SK-N-SH (cell line): ENCODE measurements at regions not wholly inside any gene's neighbourhood (a gene's known extent, or its start where the extent isn't known, plus 50 kb on each side); places are given as distances from the start of the nearest gene placed in this dataset.

Experiments used
- CTCF ChIA-PET: fragments of 300-600, 350-600 bp; formaldehyde crosslinking; extraction: SDS; loops from one replicate; lab custom pipeline; 2021; lab: Yijun Ruan, JAX
- POLR2A ChIA-PET: fragments of 350-600 bp; sonication (Branson Sonifier 250); formaldehyde crosslinking; extraction: SDS; loops from one replicate; lab custom pipeline; 2020; ENCODE audit warnings: antibody characterized with exemption, inconsistent platforms; lab: Yijun Ruan, JAX
- DNase-seq: peaks from one replicate; pipeline ENCODE4 v3.0.0; 2012
- H2AFZ ChIP-seq: fragments of 200-600 bp; sonication (generic); 2 replicates; pipeline ENCODE4 v1.8.1; 2016; ENCODE audit warnings: antibody characterized with exemption, mild to moderate bottlenecking, low read depth
- H3F3A ChIP-seq: fragments of 200-600 bp; sonication (generic); replicated peaks from 2 replicates; pipeline ENCODE3; 2016; ENCODE audit warnings: antibody characterized with exemption, mild to moderate bottlenecking; ENCODE audit not compliant: insufficient read depth
- H3K27ac ChIP-seq, 2 experiments: fragments of 200-500 bp in 1 of 2; fragments of 200-600 bp in 1 of 2; sonication (Bioruptor generic) in 1 of 2; sonication (generic), shearing (Covaris generic) in 1 of 2; 2 replicates each; pipeline versions ENCODE4 v1.5.1 to v1.6.1; 2014 to 2016; ENCODE audit warnings: low read depth in 2 of 2, inconsistent platforms in 1 of 2, low read length in 1 of 2, mild to moderate bottlenecking in 1 of 2, mixed read lengths in 1 of 2
- H3K27me3 ChIP-seq: fragments of 200-600 bp; sonication (generic), shearing (Covaris generic); 2 replicates; pipeline ENCODE4 v1.6.1; 2016; ENCODE audit warnings: mixed run types; ENCODE audit not compliant: insufficient read depth
- H3K36me3 ChIP-seq, 2 experiments: fragments of 200-500 bp in 1 of 2; fragments of 200-600 bp in 1 of 2; sonication (Bioruptor generic) in 1 of 2; sonication (generic) in 1 of 2; replicated peaks in 1 of 2; 2 replicates each; pipeline versions ENCODE3 to v1.5.1; 2014 to 2016; ENCODE audit warnings: low read length in 1 of 2, mild to moderate bottlenecking in 1 of 2; ENCODE audit not compliant: insufficient read depth in 2 of 2, control insufficient read depth in 1 of 2
- H3K4me1 ChIP-seq, 2 experiments: fragments of 200-500 bp in 1 of 2; fragments of 200-600 bp in 1 of 2; sonication (Bioruptor generic) in 1 of 2; sonication (generic), shearing (Covaris generic) in 1 of 2; 2 replicates each; pipeline versions ENCODE4 v1.5.1 to v1.6.1; 2014 to 2016; ENCODE audit warnings: low read depth in 1 of 2, low read length in 1 of 2, mixed run types in 1 of 2; ENCODE audit not compliant: insufficient read depth in 2 of 2, control insufficient read depth in 1 of 2
- H3K4me2 ChIP-seq: fragments of 200-600 bp; sonication (generic), shearing (Covaris generic); 2 replicates; pipeline ENCODE4 v1.6.1; 2017; ENCODE audit warnings: mixed run types
- H3K4me3 ChIP-seq, 2 experiments: fragments of 200-500 bp in 1 of 2; fragments of 200-600 bp in 1 of 2; sonication (Bioruptor generic) in 1 of 2; sonication (generic), shearing (Covaris generic) in 1 of 2; 2 replicates each; pipeline versions ENCODE4 v1.5.1 to v1.8.1; 2014 to 2016; ENCODE audit warnings: low read depth in 2 of 2, inconsistent platforms in 1 of 2, low read length in 1 of 2, mild to moderate bottlenecking in 1 of 2, mixed read lengths in 1 of 2, moderate library complexity in 1 of 2
- H3K79me2 ChIP-seq: fragments of 200-600 bp; sonication (generic); 2 replicates; pipeline ENCODE4 v1.8.1; 2017; ENCODE audit warnings: mild to moderate bottlenecking; ENCODE audit not compliant: insufficient read depth
- H3K9ac ChIP-seq: fragments of 200-600 bp; sonication (generic); 2 replicates; pipeline ENCODE4 v1.6.1; 2017; ENCODE audit warnings: mixed run types
- H3K9me2 ChIP-seq: fragments of 200-600 bp; sonication (generic); 2 replicates; pipeline ENCODE4 v1.6.1; 2017; ENCODE audit warnings: mixed run types
- H3K9me3 ChIP-seq: fragments of 200-600 bp; sonication (generic); 2 replicates; pipeline ENCODE4 v1.6.1; 2017; ENCODE audit warnings: mixed run types, mild to moderate bottlenecking, moderate library complexity
- H4K20me1 ChIP-seq: fragments of 200-600 bp; sonication (generic); 2 replicates; pipeline ENCODE4 v1.6.1; 2017; ENCODE audit warnings: mild to moderate bottlenecking, mixed run types; ENCODE audit not compliant: insufficient read depth
- CHD2 ChIP-seq: fragments of 150-350 bp; IDR thresholded peaks from 2 replicates; pipeline ENCODE4 v1.6.1; 2018; ENCODE audit warnings: low read length; ENCODE audit not compliant: partially characterized antibody
- FOXM1 ChIP-seq: IDR thresholded peaks from 2 replicates; pipeline ENCODE4 v1.4.0; 2012; ENCODE audit warnings: low read depth, mild to moderate bottlenecking
- GATA2 ChIP-seq: sonication (generic); formaldehyde crosslinking; IDR thresholded peaks from 2 replicates; pipeline ENCODE4 v1.5.0; 2020; ENCODE audit warnings: mild to moderate bottlenecking, missing genetic modification reagents
- MEF2A ChIP-seq: IDR thresholded peaks from 2 replicates; pipeline ENCODE4 v1.4.0; 2012; ENCODE audit warnings: low read depth, borderline replicate concordance
- MXI1 ChIP-seq: IDR thresholded peaks from 2 replicates; pipeline ENCODE4 v1.6.1; 2012; ENCODE audit warnings: mild to moderate bottlenecking, low read depth, low read length, improper control_type of control experiment
- NRF1 ChIP-seq: IDR thresholded peaks from 2 replicates; pipeline ENCODE4 v1.6.1; 2012; ENCODE audit warnings: low read depth, mild to moderate bottlenecking, low read length
- PBX3 ChIP-seq: IDR thresholded peaks from 2 replicates; pipeline ENCODE4; 2012
- POLR2AphosphoS5 ChIP-seq: IDR thresholded peaks from 2 replicates; pipeline ENCODE4 v1.6.1; 2012; ENCODE audit warnings: low read depth, low read length
- RCOR1 ChIP-seq: fragments of 150-350 bp; IDR thresholded peaks from 2 replicates; pipeline ENCODE4 v1.6.1; 2017; ENCODE audit warnings: antibody characterized with exemption, low read length
- REST ChIP-seq: IDR thresholded peaks from 2 replicates; pipeline ENCODE4 v1.6.1; 2012; ENCODE audit warnings: mild to moderate bottlenecking, low read depth, low read length, moderate library complexity
- SIN3A ChIP-seq: IDR thresholded peaks from 2 replicates; pipeline ENCODE4 v1.6.1; 2012; ENCODE audit warnings: low read depth, mild to moderate bottlenecking, low read length, moderate library complexity, borderline replicate concordance
- SMC3 ChIP-seq: IDR thresholded peaks from 2 replicates; pipeline ENCODE4 v1.6.1; 2012; ENCODE audit warnings: low read depth, low read length, improper control_type of control experiment
- TCF12 ChIP-seq: IDR thresholded peaks from 2 replicates; pipeline ENCODE4 v1.4.0; 2012
- USF1 ChIP-seq: IDR thresholded peaks from 2 replicates; pipeline ENCODE4 v1.4.0; 2012; ENCODE audit warnings: low read depth, borderline replicate concordance
- USF2 ChIP-seq: fragments of 150-350 bp; IDR thresholded peaks from 2 replicates; pipeline ENCODE4 v1.6.1; 2017; ENCODE audit warnings: antibody characterized with exemption, low read length, low read depth, borderline replicate concordance
- YY1 ChIP-seq: IDR thresholded peaks from 2 replicates; pipeline ENCODE4 v1.4.0; 2012; ENCODE audit warnings: low read depth, mild to moderate bottlenecking
- ZBTB33 ChIP-seq: IDR thresholded peaks from 2 replicates; pipeline ENCODE4 v1.4.0; 2012; ENCODE audit warnings: low read depth, borderline replicate concordance
- WGBS: methylation state at CpG from one replicate; pipeline ENCODE4 v1.1.6; 2017; ENCODE audit warnings: low lambda C conversion rate; 5-methylcytosine and 5-hydroxymethylcytosine counted together

GRCh38 chr17:36792849-36793248 is 144.4 kb upstream of the LHX1 start:
- Histone ChIP-seq H3K9me2 (no peaks in the 10 kb centered on the region), H3K27ac (no peak overlapping the region), H3K79me2 (no peaks in the 10 kb centered on the region), H3K27me3 (no peaks in the 10 kb centered on the region; the same call in 1 of the 2 replicates), H3K9ac (no peak overlapping the region), H3K4me2 (no peak overlapping the region), H3K4me1 (peaks cover 0 to 10% of the 10 kb centered on the region in 2 experiments; a peak in 1 of 4 replicates), H4K20me1 (no peaks in the 10 kb centered on the region), H2AFZ (no peak overlapping the region), H3K9me3 (no peaks in the 10 kb centered on the region), H3K4me3 (no peak overlapping the region), H3F3A (no peaks in the 10 kb centered on the region), H3K36me3 (no peaks in the 10 kb centered on the region)
- WGBS = 79% methylated on average over 5 of the region's 5 CpGs
- POLR2A ChIA-PET = no interaction called here
- no peak for TF ChIP-seq MEF2A
- no peak for TF ChIP-seq CHD2
- TF ChIP-seq USF2 = no peak
- no peak for TF ChIP-seq SIN3A
- TF ChIP-seq PBX3 = no peak
- no peak for TF ChIP-seq NRF1
- TF ChIP-seq YY1 = no peak
- TF ChIP-seq USF1 = no peak
- no peak for TF ChIP-seq TCF12
- no peak for TF ChIP-seq FOXM1
- TF ChIP-seq REST = no peak
- no peak for TF ChIP-seq ZBTB33
- no peak for TF ChIP-seq RCOR1
- no peak for TF ChIP-seq SMC3
- TF ChIP-seq MXI1 = no peak
- TF ChIP-seq POLR2AphosphoS5 = no peak
- TF ChIP-seq GATA2 = no peak
- CTCF ChIA-PET = interaction anchor here (1.6 kb wide), 1 partner anchor 163 kb away, joined by 7 read pairs; no protein-coding TSS in a partner anchor
- no peak for DNase-seq
